Dedifferentiated amniotic fluid mesenchymal stem cell (primary cell): ENCODE measurements at regions not wholly inside any gene's neighbourhood (a gene's known extent, or its start where the extent isn't known, plus 50 kb on each side); places are given as distances from the start of the nearest gene placed in this dataset.
"Not testable (repeated sequence)": the region's sequence is repeated elsewhere in the genome, so short reads cannot be mapped to it uniquely, and the experiment has no call there.

ENCODE experiments used
- DNase-seq: peaks from one replicate; pipeline ENCODE4 v3.0.0-alpha.2; 2016; ENCODE audit errors: extremely low spot score

GRCh38 chr18:54662986-54663385 is 71.9 kb downstream of the DYNAP start:
- DNase-seq = no peak

- not testable (repeated sequence) for DNase-seq
Measured at GRCh38 chr18:54669701-54670100, 78.7 kb downstream of the DYNAP start.

DNA sequence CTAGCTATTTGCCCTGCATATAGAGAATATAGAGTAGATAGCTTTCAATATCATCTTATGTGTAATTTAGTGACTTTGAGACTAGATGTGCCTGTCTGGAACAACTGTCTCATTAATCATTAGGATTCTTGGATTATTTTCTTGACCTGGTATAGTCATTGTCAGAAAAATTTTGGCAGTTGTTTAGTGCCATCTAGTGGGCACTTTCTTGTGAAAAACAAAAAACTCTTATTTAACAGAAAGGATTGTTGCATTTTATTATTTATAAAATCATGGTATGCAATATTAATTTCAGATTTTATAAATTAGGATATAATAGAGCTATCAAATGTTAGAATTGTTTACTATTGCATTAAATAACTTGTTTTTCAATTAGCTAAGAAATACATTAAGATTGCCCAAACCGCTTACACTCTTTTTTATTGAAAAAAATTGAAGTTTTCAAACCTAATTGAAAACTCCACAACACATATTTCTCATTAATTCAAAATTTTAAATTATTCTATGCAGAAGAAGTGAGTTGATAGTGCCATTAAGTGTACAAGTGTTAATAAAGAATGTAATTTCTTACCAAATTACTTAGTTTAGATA is 80.3 kb downstream of the DYNAP start:
- peak; percentile 43 for DNase-seq

GRCh38 chr18:54672109-54672508 is 81.1 kb downstream of the DYNAP start:
- DNase-seq = no peak

GRCh38 chr18:54672846-54673475 is 81.9 kb downstream of the DYNAP start:
- DNase-seq = no peak

- DNase-seq = no peak
Measured at GRCh38 chr18:54673936-54674335, 82.9 kb downstream of the DYNAP start.

DNA sequence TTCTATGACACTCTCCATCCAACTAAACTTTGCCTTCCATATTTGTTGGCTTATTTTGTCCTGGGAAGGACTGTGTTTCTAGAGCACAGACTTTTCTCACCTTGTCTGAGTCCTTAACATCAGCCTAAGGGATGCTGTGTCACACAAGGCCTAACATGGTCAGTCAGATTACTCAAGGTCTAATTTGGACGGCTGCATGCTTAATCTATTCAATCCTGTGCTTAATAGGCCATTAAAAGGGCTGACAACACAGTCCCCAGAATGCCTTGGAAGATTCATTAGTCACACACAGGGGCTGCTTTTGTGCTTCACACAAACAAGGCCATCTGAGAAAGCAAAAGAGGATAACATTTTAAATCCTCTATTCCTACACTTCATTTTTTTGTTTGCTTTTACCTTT is 84.0 kb downstream of the DYNAP start:
- DNase-seq = no peak

DNA sequence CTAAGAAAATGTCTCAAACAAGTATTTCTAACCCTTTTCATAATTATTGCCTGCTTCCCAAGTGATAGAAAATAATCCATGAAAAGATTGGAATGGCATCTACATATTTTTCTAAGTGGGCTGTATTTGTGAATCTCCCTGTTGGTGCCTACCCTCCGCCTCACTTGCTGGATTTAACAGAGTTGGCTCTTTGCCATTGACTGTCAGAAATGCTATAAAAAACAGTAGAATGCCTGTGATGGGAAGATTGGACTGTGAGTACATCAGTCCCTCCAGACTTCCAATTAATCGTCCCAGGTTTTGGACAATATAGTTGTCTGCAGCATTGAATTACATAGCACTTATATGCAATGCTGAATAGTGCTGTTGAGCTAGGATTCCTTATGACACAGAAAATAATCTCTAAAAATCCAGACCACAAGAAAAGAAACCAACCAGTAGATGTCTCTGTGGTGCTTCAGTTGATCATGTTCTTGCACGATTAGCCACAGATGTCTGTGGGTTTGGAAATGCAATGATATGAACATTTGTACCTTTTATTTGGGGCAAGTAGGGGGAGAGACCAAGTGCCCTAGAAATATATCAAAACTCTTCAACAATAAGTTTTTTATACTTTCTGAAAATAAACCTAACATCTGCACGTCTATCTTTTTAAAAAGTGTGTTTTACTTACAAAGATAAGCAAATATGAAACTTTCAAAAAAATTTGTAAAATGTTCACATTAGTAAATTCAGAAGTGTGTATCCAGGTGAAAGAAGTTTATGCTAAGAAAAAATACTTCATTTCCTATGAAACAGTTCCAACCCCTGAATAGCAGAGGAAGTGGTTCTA is 88.5 kb downstream of the DYNAP start:
- DNase-seq = peak; percentile 78

- no peak for DNase-seq
Measured at GRCh38 chr18:54684784-54685183, 93.7 kb downstream of the DYNAP start.

DNA sequence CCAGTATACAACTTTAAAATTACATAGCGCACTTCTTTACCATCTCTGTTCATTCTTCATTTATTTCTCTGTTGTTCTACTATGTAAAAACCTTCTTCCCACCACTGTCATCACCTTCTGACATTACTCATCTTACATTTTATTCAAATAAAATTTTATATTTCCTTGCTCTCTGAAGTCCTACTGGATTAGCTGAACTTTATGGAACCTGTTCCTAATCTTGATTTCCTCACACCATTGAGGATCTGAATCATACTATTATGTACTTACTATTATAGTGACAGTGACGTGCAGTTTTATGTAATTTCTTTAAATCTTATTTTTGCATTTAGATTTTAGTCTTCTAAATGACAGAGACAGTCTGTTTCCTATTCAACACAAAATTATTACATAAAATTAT is 98.3 kb downstream of the DYNAP start:
- DNase-seq = no peak

DNA sequence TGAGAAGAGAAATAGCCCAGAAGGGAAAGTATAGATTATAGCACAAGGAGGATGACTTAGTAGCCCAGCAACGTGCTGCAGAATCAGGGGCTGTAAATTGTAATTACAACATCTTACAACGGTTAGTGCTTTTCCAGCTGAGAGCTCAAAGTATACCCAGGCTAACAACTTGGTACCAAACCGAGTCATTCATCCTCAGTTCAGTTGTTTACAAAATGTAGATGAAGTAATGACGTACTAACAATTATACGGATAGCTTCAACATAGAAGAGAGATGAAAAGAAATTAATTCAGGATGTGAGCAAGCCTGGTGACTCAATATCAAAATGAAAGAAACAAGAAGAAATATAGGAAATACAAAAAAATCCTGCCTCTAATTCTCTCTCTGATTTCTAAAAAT is 99.2 kb downstream of the DYNAP start:
- DNase-seq = peak; percentile 26

GRCh38 chr18:54692463-54692862 is 101.4 kb downstream of the DYNAP start:
- no peak for DNase-seq

DNA sequence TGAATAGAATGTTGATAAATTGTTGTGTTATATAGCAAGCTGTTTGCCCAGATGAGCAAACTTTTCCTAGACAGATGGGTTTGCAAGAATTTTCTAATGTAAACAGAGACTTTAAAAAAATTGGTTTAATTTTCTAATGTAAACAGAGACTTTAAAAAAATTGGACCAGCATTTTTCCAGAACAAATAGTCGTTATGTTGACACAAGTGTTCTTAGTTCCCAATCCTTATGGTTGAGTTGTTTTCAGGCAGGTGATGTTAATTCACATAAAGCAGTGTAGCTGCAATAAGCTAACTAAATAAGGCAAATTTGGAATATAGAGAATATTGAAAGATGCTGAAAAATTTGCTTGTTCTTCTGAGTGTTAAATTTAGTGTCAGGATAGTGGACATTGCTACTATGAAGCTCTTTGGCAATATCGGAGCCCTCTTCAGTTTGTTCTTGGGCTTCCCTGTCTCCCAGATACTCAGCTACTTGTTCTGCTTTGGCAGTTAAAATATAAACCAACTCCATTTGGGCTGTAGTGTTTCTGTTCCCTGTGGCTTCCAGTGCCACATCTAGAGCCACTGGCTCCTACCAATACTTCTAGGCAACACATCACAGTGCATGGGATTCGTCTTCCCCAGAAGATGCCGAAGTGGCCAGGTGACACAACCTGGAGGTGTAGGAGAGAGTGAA is 105.7 kb downstream of the DYNAP start:
- no peak for DNase-seq

DNA sequence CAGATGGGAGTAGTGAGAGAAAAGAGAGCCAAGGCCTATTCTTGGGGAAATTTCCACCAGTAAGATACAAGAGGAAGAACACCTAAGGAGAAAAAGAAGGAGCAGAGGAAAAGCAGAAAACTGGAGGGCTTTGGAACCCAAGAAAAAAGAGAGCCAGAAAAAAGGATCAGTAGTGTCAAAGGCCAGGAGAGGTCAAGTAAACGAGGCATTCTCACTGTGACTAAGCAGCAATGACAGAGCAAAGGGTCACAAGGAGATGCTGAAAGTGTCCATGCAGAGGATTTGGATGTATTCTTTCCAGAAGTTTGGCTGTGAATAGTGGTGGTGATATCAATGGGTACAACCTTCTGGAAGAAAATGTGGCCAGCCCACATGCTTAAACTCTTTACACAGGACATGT is 109.5 kb downstream of the DYNAP start:
- DNase-seq = no peak

GRCh38 chr18:54702686-54703085 is 111.6 kb downstream of the DYNAP start:
- no peak for DNase-seq

- DNase-seq = no peak
Measured at GRCh38 chr18:54710074-54710899, 118.0 kb upstream of the RAB27B start.

DNA sequence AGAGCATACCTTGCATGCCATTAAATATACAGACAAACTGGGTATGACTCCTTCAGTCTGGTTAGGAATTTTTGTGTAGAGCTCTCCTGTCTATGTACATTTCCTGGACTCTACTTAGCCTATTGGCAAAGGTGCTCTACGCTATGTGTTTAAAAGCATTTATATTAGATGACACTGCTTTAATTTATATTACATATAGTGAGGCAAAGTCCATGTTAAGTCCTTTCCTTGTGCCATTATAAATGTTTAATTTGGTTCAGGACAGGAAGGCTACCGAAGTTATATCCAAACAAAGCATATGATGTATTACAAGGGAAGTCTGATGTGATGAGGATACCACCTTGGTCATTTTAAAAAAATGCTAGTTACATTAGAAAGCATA is 117.4 kb upstream of the RAB27B start:
- DNase-seq = no peak

DNA sequence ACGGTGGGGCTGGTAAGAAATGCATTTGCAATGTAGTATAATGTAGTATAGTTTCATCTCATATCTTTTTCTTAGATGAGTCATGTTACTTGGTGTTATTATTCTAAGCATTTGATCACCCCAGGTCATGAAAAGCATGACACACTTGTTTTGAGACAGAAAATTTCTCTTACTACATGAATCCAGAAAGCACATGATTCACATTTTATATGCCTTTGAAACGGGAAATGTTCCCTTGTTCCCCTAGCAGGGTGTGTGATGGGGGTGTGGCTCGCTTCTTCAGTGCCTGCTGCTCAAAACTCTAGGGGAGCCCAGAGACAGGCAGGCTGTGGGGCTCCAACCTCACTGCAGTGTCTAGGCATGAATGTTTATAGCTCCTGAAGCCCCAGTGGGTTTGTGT is 116.0 kb upstream of the RAB27B start:
- DNase-seq = peak; percentile 56

GRCh38 chr18:54712758-54713157 is 115.5 kb upstream of the RAB27B start:
- no peak for DNase-seq

- no peak for DNase-seq
Measured at GRCh38 chr18:54713386-54713785, 114.9 kb upstream of the RAB27B start.

- DNase-seq = no peak
Measured at GRCh38 chr18:54714851-54715250, 113.4 kb upstream of the RAB27B start.

GRCh38 chr18:54716586-54716985 is 111.7 kb upstream of the RAB27B start:
- no peak for DNase-seq
